Esophagus muscularis mucosa (tissue), 4 donors: ENCODE measurements at regions not wholly inside any gene's neighbourhood (a gene's known extent, or its start where the extent isn't known, plus 50 kb on each side); places are given as distances from the start of the nearest gene placed in this dataset.
"Not testable (repeated sequence)": the region's sequence is repeated elsewhere in the genome, so short reads cannot be mapped to it uniquely, and the experiment has no call there.

Experiments used
- DNase-seq: peaks from one replicate; pipeline ENCODE4 v3.0.0-alpha.2; 2017; ENCODE audit errors: extremely low spot score
- H3K27ac ChIP-seq, 4 donors: fragments of 200-600 bp; sonication (generic); replicated peaks in 1 of 4; 1 replicate in 3 of 4; 2 replicates in 1 of 4; pipeline ENCODE4 v1.5.1; 2016 to 2019; ENCODE audit warnings: mild to moderate bottlenecking in 1 of 4
- H3K27me3 ChIP-seq, 4 donors: fragments of 200-600 bp; sonication (generic); one replicate each; pipeline versions ENCODE4 v1.5.1 to v1.6.0; 2016 to 2019
- H3K36me3 ChIP-seq, 4 donors: fragments of 200-600 bp; sonication (generic); one replicate each; pipeline ENCODE4 v1.5.1; 2016 to 2019
- H3K4me1 ChIP-seq, 4 donors: fragments of 200-600 bp; sonication (generic); one replicate each; pipeline ENCODE4 v1.5.1; 2016 to 2019
- H3K4me3 ChIP-seq, 4 donors: fragments of 200-600 bp; sonication (generic); 1 replicate in 2 of 4; 2 replicates in 2 of 4; pipeline ENCODE4 v1.5.1; 2016 to 2019; ENCODE audit warnings: mild to moderate bottlenecking in 4 of 4, moderate library complexity in 1 of 4
- H3K9me3 ChIP-seq, 4 donors: fragments of 200-600 bp; sonication (generic); 1 replicate in 3 of 4; 2 replicates in 1 of 4; pipeline ENCODE4 v1.5.1; 2016 to 2019
- EP300 ChIP-seq: sonication (generic); formaldehyde crosslinking; IDR thresholded peaks from one replicate; pipeline ENCODE4 v1.6.1; 2017; ENCODE audit warnings: antibody characterized with exemption
- POLR2A ChIP-seq: fragments of 450-650 bp; IDR thresholded peaks from one replicate; pipeline ENCODE4 v1.6.1; 2017; ENCODE audit warnings: antibody characterized with exemption, moderate library complexity, mild to moderate bottlenecking, low read depth
- POLR2AphosphoS5 ChIP-seq, 2 donors: sonication (generic); formaldehyde crosslinking; IDR thresholded peaks; one replicate each; pipeline ENCODE4 v1.6.1; 2017; ENCODE audit warnings: antibody characterized with exemption in 2 of 2
- WGBS: methylation state at CpG from one replicate; pipeline ENCODE4 v1.1.5; 2018; 5-methylcytosine and 5-hydroxymethylcytosine counted together
- intact Hi-C: fragments of 100-400 bp; cut with DNase I; formaldehyde crosslinking; loops from one replicate; pipeline ENCODE4 v1.15.1; 2023
- TF ChIP-seq, protein P1 (sequence below), 3 experiments: fragments of 200-600 bp in 2 of 3; fragments of 450-650 bp in 1 of 3; sonication (generic) in 2 of 3; IDR thresholded peaks; one replicate each; pipeline ENCODE4 v1.5.1; 2017 to 2019; ENCODE audit warnings: antibody characterized with exemption in 3 of 3, mild to moderate bottlenecking in 2 of 3, moderate library complexity in 1 of 3

DNA sequence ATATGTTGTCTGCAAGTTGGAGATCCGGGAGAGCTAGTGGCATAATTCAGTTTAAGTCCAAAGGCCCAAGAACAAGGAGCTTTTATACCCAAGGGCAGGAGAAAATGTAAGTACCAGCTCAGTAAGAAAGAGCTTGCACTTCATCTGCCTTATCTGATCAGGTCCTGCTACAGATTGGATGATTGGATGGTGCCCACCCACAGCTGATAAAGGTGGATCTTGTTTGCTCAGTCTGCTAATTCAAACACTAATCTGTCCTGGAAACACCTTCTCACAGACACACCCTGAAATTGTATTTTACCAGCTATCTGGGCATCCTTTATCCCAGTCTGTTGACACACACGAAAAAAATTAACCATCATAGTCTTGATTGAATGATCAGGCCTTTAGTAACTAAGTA lies 230.7 kb upstream of the SLC16A7 start:
- Histone ChIP-seq H3K4me3 (no peak overlapping the region), H3K4me1 (no peaks in the 10 kb centered on the region), H3K27ac (no peak overlapping the region), H3K27me3 (no peaks in the 10 kb centered on the region), H3K9me3 (no peaks in the 10 kb centered on the region), H3K36me3 (no peaks in the 10 kb centered on the region)
- TF ChIP-seq EP300 (no peak), POLR2A (no peak)
- TF ChIP-seq, protein P1, sequence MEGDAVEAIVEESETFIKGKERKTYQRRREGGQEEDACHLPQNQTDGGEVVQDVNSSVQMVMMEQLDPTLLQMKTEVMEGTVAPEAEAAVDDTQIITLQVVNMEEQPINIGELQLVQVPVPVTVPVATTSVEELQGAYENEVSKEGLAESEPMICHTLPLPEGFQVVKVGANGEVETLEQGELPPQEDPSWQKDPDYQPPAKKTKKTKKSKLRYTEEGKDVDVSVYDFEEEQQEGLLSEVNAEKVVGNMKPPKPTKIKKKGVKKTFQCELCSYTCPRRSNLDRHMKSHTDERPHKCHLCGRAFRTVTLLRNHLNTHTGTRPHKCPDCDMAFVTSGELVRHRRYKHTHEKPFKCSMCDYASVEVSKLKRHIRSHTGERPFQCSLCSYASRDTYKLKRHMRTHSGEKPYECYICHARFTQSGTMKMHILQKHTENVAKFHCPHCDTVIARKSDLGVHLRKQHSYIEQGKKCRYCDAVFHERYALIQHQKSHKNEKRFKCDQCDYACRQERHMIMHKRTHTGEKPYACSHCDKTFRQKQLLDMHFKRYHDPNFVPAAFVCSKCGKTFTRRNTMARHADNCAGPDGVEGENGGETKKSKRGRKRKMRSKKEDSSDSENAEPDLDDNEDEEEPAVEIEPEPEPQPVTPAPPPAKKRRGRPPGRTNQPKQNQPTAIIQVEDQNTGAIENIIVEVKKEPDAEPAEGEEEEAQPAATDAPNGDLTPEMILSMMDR (IDR thresholded peaks at IDR 0.05) = no peak
- intact Hi-C loops = no loop called here
- WGBS = 80% methylated on average over 2 of the region's 2 CpGs
- DNase-seq = no peak

DNA sequence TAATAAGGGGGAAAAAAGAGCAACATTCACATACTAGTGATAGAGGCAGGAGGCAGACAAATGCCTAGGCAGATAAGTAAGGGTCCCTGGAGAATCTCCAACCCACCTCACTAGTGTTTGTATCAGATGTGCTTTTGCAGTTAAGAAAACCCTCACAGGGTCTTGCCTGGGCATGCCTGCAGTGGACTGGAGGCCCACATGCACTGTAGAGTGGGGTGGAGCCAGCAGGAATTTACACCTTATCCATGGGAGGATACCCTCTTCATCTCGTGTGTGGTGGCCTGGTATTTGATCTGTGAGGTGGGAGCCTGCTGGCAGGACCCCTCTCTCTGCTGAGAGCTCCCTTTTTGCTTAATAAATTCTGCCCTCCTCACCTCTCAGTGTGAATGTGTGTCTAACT lies 238.0 kb upstream of the SLC16A7 start:
- 0% methylated on average over 1 of the region's 1 CpG for WGBS
- Histone ChIP-seq H3K4me1 (no peaks in the 10 kb centered on the region), H3K9me3 (no peaks in the 10 kb centered on the region), H3K4me3 (no peak overlapping the region), H3K27me3 (no peaks in the 10 kb centered on the region), H3K27ac (no peak overlapping the region), H3K36me3 (no peaks in the 10 kb centered on the region)
- no peak for DNase-seq
- TF ChIP-seq POLR2A (no peak), POLR2AphosphoS5 (IDR thresholded peaks at IDR 0.05) (no peak), EP300 (no peak)
- TF ChIP-seq, protein P1 (IDR thresholded peaks at IDR 0.05) = no peak
- intact Hi-C loops = no loop called here

DNA sequence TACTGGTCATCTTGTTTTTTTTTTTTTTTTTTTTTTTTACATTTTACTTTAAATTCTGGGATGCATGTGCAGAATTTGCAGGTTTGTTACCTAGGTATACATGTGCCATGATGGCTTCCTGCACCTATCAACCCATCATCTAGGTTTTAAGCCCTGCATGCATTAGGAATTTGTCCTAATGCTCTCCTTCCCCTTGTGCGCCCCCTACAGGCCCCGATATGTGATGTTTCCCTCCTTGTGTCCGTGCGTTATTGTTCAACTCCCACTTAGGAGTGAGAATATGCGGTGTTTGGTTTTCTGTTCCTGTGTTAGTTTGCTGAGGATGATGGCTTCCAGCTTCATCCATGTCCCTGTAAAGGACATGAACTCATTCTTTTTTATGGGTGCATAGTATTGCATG lies 249.6 kb upstream of the SLC16A7 start:
- 47% methylated on average over 5 of the region's 5 CpGs for WGBS
- DNase-seq, H3K4me3 ChIP-seq, H3K36me3 ChIP-seq, H3K4me1 ChIP-seq, H3K27ac ChIP-seq, intact Hi-C loops, H3K27me3 ChIP-seq: not testable (repeated sequence)
- H3K9me3 ChIP-seq = peaks cover 0 to 11% (median 2%) of the 10 kb centered on the region in 4 donors

DNA sequence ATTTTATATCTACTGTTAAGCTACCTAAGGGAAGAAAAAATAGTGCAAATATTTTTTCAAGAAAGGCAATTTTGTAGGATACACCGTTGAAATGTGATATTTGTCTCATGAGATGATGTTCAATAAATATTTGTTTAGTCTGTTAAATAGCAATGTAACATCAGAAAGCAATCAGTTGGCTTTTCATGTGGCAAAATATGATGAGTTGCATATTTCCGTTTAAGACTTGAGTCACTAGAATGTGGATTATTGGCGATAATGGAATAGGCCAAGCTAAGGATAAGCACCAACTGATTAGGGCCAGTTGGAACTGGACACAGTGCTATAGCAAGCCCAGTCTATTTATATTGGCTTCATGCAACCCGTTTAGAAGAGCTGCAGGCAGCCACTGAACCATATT lies 250.4 kb upstream of the SLC16A7 start:
- WGBS = 71% methylated on average over 4 of the region's 4 CpGs
- TF ChIP-seq, protein P1 (IDR thresholded peaks at IDR 0.05) = no peak
- TF ChIP-seq POLR2A (no peak), EP300 (no peak), POLR2AphosphoS5 (IDR thresholded peaks at IDR 0.05) (no peak)
- Histone ChIP-seq H3K27me3 (no peaks in the 10 kb centered on the region), H3K36me3 (no peaks in the 10 kb centered on the region), H3K4me3 (no peak overlapping the region), H3K4me1 (no peaks in the 10 kb centered on the region), H3K9me3 (peaks cover 0 to 11% (median 2%) of the 10 kb centered on the region in 4 donors), H3K27ac (no peak overlapping the region)
- no peak for DNase-seq
- intact Hi-C loops = no loop called here

DNA sequence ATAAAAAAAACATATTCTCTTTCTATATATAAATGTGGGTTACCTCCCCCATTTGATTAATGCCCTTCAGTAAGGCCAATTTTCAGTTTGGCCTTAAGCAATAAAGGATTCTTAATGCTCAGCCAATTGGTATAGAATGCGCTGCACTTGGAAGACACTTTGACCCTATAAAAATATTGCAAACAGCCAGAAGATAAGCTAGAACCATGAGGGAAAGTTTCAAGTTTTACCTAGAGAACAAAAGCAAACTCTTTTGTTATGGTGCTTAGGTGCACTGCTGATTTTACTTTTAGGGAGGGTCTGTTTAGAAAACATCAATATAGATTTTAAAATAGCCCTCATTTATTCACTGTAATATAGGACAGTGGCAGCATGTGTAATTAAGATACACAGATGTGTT lies 251.6 kb upstream of the SLC16A7 start:
- Histone ChIP-seq H3K9me3 (peaks cover 0 to 11% (median 2%) of the 10 kb centered on the region in 4 donors), H3K4me3 (no peak overlapping the region), H3K36me3 (no peaks in the 10 kb centered on the region), H3K27ac (no peak overlapping the region), H3K27me3 (no peaks in the 10 kb centered on the region), H3K4me1 (no peaks in the 10 kb centered on the region)
- intact Hi-C loops = no loop called here
- TF ChIP-seq, protein P1 (IDR thresholded peaks at IDR 0.05) = no peak
- no peak for TF ChIP-seq POLR2AphosphoS5 (IDR thresholded peaks at IDR 0.05)
- TF ChIP-seq EP300 = no peak
- TF ChIP-seq POLR2A = no peak
- DNase-seq = no peak
- 0% methylated on average over 1 of the region's 1 CpG for WGBS
